HepG2 (cell line): ENCODE measurements at regions not wholly inside any gene's neighbourhood (a gene's known extent, or its start where the extent isn't known, plus 50 kb on each side); places are given as distances from the start of the nearest gene placed in this dataset.

Source experiments
- ATAC-seq: fragments of 200-7000 bp; cut with Tn5 transposase; 3 replicates; pipeline ENCODE4 v1.9.1; 2020; ENCODE audit warnings: mild to moderate bottlenecking, moderate library complexity
- BruUV-seq: library from RNA; stranded (reverse); fragments of 400-500 nt; replicated peaks from 2 replicates; lab custom pipeline; 2021; lab: Mats Ljungman, UMichigan
- CTCF ChIA-PET: fragments of 300-600 bp; formaldehyde crosslinking; extraction: SDS; loops from one replicate; lab custom pipeline; 2021; ENCODE audit warnings: low total read pairs, inconsistent platforms, low intra/inter-chr PET ratio; lab: Yijun Ruan, JAX
- POLR2A ChIA-PET: fragments of 350-600 bp; sonication (Branson Sonifier 250); formaldehyde crosslinking; loops from one replicate; lab custom pipeline; 2020; ENCODE audit warnings: antibody characterized with exemption, inconsistent platforms; lab: Yijun Ruan, JAX
- DNase-seq: peaks from one replicate; pipeline ENCODE4 v3.0.0-alpha.2; 2015; ENCODE audit warnings: low spot score
- FAIRE-seq: peaks from 3 replicates; lab custom pipeline; 2011; peaks lifted over from hg19 to GRCh38; lab: Jason Lieb, UNC
- H2AFZ ChIP-seq: one replicate; pipeline ENCODE4 v1.6.1; 2011; ENCODE audit warnings: low read length, inconsistent platforms
- H3K27ac ChIP-seq: fragments of 300-600 bp; 3 replicates; pipeline ENCODE4 v1.8.0; 2011; ENCODE audit warnings: mixed run types, mild to moderate bottlenecking, mixed read lengths, low read length, inconsistent platforms; ENCODE audit not compliant: insufficient read depth; ENCODE audit errors: extremely low read length
- H3K27me3 ChIP-seq, 2 experiments: fragments of 200-600 bp in 1 of 2; 2 replicates in 1 of 2; 3 replicates in 1 of 2; pipeline versions ENCODE4 v1.6.0 to v1.8.0; 2011; ENCODE audit warnings: low read length in 2 of 2, mild to moderate bottlenecking in 2 of 2, moderate library complexity in 2 of 2, inconsistent platforms in 1 of 2; ENCODE audit not compliant: insufficient read depth in 2 of 2, control insufficient read depth in 1 of 2
- H3K36me3 ChIP-seq, 2 experiments: fragments of 200-600 bp in 1 of 2; replicated peaks in 1 of 2; 2 replicates in 1 of 2; 3 replicates in 1 of 2; pipeline versions ENCODE4 v1.5.1 to v1.8.0; 2011; ENCODE audit warnings: low read length in 2 of 2, inconsistent platforms in 1 of 2; ENCODE audit not compliant: insufficient read depth in 2 of 2, control insufficient read depth in 1 of 2
- H3K4me1 ChIP-seq: 2 replicates; pipeline ENCODE4 v1.5.1; 2012; ENCODE audit warnings: low read length, inconsistent platforms; ENCODE audit not compliant: insufficient read depth
- H3K4me2 ChIP-seq: 2 replicates; pipeline ENCODE4 v1.6.0; 2011; ENCODE audit warnings: low read depth, low read length, inconsistent platforms
- H3K4me3 ChIP-seq, 3 experiments: fragments of 200-600 bp in 1 of 3; sonication (generic), shearing (Covaris generic) in 1 of 3; replicated peaks in 1 of 3; 2 replicates each; pipeline ENCODE4 v1.5.1; 2011 to 2016; ENCODE audit warnings: low read length in 3 of 3, inconsistent platforms in 2 of 3, low read depth in 2 of 3, mild to moderate bottlenecking in 2 of 3, control low read depth in 1 of 3, mixed read lengths in 1 of 3; ENCODE audit not compliant: insufficient read depth in 1 of 3
- H3K79me2 ChIP-seq: one replicate; pipeline ENCODE4 v1.6.1; 2011; ENCODE audit warnings: low read length, inconsistent platforms; ENCODE audit not compliant: insufficient read depth
- H3K9ac ChIP-seq: 2 replicates; pipeline ENCODE4 v1.6.0; 2011; ENCODE audit warnings: mild to moderate bottlenecking, low read depth, low read length, inconsistent platforms; ENCODE audit not compliant: insufficient read depth
- H3K9me3 ChIP-seq: 2 replicates; pipeline ENCODE4 v1.5.1; 2012; ENCODE audit warnings: mild to moderate bottlenecking, low read length
- H4K20me1 ChIP-seq: 2 replicates; pipeline ENCODE4 v1.6.0; 2011; ENCODE audit warnings: inconsistent platforms, mild to moderate bottlenecking, low read length, moderate library complexity; ENCODE audit not compliant: insufficient read depth
- ATM ChIP-seq: fragments of 450-650 bp; IDR thresholded peaks from 2 replicates; pipeline ENCODE4 v1.7.1; 2017; ENCODE audit warnings: mild to moderate bottlenecking, borderline replicate concordance
- DMAP1 ChIP-seq: IDR thresholded peaks from 2 replicates; pipeline ENCODE4 v1.6.1; 2016
- LCORL ChIP-seq, 2 experiments: fragments of 450-650 bp in 1 of 2; sonication (generic) in 1 of 2; formaldehyde crosslinking in 1 of 2; IDR thresholded peaks; 2 replicates each; pipeline versions ENCODE4 v1.5.0 to v1.6.1; 2017 to 2020; ENCODE audit warnings: antibody characterized with exemption in 1 of 2, missing genetic modification reagents in 1 of 2
- MXD4 ChIP-seq: IDR thresholded peaks from 2 replicates; pipeline ENCODE4 v1.6.1; 2016; ENCODE audit warnings: mild to moderate bottlenecking, missing biosample characterization, missing genetic modification reagents
- RFXANK ChIP-seq: IDR thresholded peaks from 2 replicates; pipeline ENCODE4 v1.6.1; 2016
- ZBTB42 ChIP-seq: sonication (generic); formaldehyde crosslinking; IDR thresholded peaks from 2 replicates; pipeline ENCODE4 v1.5.0; 2020; ENCODE audit warnings: mild to moderate bottlenecking, missing genetic modification reagents
- ZNF124 ChIP-seq: sonication (generic); formaldehyde crosslinking; IDR thresholded peaks from 2 replicates; pipeline ENCODE4 v1.4.0; 2020; ENCODE audit warnings: missing genetic modification reagents
- ZNF383 ChIP-seq: sonication (generic); formaldehyde crosslinking; IDR thresholded peaks from 2 replicates; pipeline ENCODE4 v1.4.0; 2020; ENCODE audit warnings: missing genetic modification reagents, mild to moderate bottlenecking, borderline replicate concordance
- WGBS: methylation state at CpG from one replicate; pipeline ENCODE4 v1.1.6; 2017; ENCODE audit warnings: low lambda C conversion rate; 5-methylcytosine and 5-hydroxymethylcytosine counted together
- in situ Hi-C: cut with HindIII; loops from 2 replicates; pipeline ENCODE4 v1.10.0; 2017; ENCODE audit warnings: low pct_unique_long_range_greater_than_20kb; ENCODE audit not compliant: extremely low pct_ligation_motif_present
- intact Hi-C: fragments of 100-400 bp; cut with micrococcal nuclease; formaldehyde crosslinking; loops from one replicate; pipeline ENCODE4 v1.10.0; 2022; ENCODE audit not compliant: unreplicated experiment
- TF ChIP-seq, protein P1 (sequence below): sonication (generic); formaldehyde crosslinking; IDR thresholded peaks from 2 replicates; pipeline ENCODE4; 2020; ENCODE audit warnings: missing genetic modification reagents, mild to moderate bottlenecking, borderline replicate concordance
- TF ChIP-seq, protein P2 (sequence below): IDR thresholded peaks from 2 replicates; pipeline ENCODE4 v1.6.1; 2018; ENCODE audit warnings: missing genetic modification reagents
- TF ChIP-seq, protein P3 (sequence below): sonication (generic); formaldehyde crosslinking; IDR thresholded peaks from 2 replicates; pipeline ENCODE4 v1.4.0; 2020; ENCODE audit warnings: missing genetic modification reagents, mild to moderate bottlenecking, borderline replicate concordance
- TF ChIP-seq, protein P4 (sequence below): IDR thresholded peaks from 2 replicates; pipeline ENCODE4 v1.6.1; 2012; ENCODE audit warnings: low read length, improper control_type of control experiment

DNA sequence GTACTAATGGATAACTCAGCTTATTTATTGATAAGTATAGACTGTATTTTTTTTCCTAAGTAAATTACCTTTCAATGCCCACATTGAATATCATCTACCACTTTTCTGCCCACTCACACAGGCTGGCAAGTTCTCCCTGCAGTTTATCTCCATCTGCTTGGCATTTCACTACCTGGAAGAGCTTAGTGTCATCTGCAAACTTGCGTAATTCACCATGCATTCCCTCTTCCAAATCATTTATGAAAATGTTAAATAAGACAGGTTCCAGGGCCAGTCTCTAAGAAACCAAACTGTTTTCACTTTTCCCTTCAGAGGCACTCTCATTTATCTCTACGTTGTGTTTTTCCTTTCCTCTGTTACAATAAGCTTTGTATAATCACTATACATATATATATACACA is 1076.6 kb downstream of the IGSF11 start:
- Histone ChIP-seq H3K36me3 (no peaks in the 10 kb centered on the region), H3K4me3 (no peak overlapping the region), H3K9ac (no peak overlapping the region), H3K27me3 (no peaks in the 10 kb centered on the region), H4K20me1 (no peaks in the 10 kb centered on the region; the same call in 1 of the 2 replicates), H3K9me3 (no peaks in the 10 kb centered on the region), H2AFZ (no peak overlapping the region), H3K4me1 (no peaks in the 10 kb centered on the region), H3K79me2 (no peaks in the 10 kb centered on the region), H3K27ac (no peak overlapping the region), H3K4me2 (no peak overlapping the region)
- no peak for FAIRE-seq
- intact Hi-C loops (no loop called here), in situ Hi-C loops (no loop called here)
- no peak for ATAC-seq
- DNase-seq: no peak
- ChIA-PET POLR2A (no interaction called here), CTCF (no interaction called here)
- BruUV-seq: no TSS peak
- WGBS: 5% methylated on average over 2 of the region's 2 CpGs
- TF ChIP-seq, protein P1, sequence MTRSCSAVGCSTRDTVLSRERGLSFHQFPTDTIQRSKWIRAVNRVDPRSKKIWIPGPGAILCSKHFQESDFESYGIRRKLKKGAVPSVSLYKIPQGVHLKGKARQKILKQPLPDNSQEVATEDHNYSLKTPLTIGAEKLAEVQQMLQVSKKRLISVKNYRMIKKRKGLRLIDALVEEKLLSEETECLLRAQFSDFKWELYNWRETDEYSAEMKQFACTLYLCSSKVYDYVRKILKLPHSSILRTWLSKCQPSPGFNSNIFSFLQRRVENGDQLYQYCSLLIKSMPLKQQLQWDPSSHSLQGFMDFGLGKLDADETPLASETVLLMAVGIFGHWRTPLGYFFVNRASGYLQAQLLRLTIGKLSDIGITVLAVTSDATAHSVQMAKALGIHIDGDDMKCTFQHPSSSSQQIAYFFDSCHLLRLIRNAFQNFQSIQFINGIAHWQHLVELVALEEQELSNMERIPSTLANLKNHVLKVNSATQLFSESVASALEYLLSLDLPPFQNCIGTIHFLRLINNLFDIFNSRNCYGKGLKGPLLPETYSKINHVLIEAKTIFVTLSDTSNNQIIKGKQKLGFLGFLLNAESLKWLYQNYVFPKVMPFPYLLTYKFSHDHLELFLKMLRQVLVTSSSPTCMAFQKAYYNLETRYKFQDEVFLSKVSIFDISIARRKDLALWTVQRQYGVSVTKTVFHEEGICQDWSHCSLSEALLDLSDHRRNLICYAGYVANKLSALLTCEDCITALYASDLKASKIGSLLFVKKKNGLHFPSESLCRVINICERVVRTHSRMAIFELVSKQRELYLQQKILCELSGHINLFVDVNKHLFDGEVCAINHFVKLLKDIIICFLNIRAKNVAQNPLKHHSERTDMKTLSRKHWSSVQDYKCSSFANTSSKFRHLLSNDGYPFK (CRISPR knock-in tag): no peak
- TF ChIP-seq ATM: no peak
- TF ChIP-seq LCORL (IDR thresholded peaks at IDR 0.05): no peak
- no peak for TF ChIP-seq LCORL (CRISPR knock-in tag; IDR thresholded peaks at IDR 0.05)
- no peak for TF ChIP-seq MXD4 (CRISPR knock-in tag)
- no peak for TF ChIP-seq RFXANK (CRISPR knock-in tag)
- TF ChIP-seq, protein P2, sequence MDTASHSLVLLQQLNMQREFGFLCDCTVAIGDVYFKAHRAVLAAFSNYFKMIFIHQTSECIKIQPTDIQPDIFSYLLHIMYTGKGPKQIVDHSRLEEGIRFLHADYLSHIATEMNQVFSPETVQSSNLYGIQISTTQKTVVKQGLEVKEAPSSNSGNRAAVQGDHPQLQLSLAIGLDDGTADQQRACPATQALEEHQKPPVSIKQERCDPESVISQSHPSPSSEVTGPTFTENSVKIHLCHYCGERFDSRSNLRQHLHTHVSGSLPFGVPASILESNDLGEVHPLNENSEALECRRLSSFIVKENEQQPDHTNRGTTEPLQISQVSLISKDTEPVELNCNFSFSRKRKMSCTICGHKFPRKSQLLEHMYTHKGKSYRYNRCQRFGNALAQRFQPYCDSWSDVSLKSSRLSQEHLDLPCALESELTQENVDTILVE (CRISPR knock-in tag): no peak
- TF ChIP-seq, protein P3, sequence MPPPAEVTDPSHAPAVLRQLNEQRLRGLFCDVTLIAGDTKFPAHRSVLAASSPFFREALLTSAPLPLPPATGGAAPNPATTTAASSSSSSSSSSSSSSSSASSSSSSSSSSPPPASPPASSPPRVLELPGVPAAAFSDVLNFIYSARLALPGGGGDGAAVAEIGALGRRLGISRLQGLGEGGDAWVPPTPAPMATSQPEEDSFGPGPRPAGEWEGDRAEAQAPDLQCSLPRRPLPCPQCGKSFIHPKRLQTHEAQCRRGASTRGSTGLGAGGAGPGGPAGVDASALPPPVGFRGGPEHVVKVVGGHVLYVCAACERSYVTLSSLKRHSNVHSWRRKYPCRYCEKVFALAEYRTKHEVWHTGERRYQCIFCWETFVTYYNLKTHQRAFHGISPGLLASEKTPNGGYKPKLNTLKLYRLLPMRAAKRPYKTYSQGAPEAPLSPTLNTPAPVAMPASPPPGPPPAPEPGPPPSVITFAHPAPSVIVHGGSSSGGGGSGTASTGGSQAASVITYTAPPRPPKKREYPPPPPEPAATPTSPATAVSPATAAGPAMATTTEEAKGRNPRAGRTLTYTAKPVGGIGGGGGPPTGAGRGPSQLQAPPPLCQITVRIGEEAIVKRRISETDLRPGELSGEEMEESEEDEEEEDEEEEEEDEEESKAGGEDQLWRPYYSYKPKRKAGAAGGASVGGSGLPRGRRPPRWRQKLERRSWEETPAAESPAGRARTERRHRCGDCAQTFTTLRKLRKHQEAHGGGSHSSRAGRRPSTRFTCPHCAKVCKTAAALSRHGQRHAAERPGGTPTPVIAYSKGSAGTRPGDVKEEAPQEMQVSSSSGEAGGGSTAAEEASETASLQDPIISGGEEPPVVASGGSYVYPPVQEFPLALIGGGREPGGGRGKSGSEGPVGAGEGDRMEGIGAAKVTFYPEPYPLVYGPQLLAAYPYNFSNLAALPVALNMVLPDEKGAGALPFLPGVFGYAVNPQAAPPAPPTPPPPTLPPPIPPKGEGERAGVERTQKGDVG (CRISPR knock-in tag): no peak
- no peak for TF ChIP-seq ZNF383 (CRISPR knock-in tag)
- TF ChIP-seq, protein P4, sequence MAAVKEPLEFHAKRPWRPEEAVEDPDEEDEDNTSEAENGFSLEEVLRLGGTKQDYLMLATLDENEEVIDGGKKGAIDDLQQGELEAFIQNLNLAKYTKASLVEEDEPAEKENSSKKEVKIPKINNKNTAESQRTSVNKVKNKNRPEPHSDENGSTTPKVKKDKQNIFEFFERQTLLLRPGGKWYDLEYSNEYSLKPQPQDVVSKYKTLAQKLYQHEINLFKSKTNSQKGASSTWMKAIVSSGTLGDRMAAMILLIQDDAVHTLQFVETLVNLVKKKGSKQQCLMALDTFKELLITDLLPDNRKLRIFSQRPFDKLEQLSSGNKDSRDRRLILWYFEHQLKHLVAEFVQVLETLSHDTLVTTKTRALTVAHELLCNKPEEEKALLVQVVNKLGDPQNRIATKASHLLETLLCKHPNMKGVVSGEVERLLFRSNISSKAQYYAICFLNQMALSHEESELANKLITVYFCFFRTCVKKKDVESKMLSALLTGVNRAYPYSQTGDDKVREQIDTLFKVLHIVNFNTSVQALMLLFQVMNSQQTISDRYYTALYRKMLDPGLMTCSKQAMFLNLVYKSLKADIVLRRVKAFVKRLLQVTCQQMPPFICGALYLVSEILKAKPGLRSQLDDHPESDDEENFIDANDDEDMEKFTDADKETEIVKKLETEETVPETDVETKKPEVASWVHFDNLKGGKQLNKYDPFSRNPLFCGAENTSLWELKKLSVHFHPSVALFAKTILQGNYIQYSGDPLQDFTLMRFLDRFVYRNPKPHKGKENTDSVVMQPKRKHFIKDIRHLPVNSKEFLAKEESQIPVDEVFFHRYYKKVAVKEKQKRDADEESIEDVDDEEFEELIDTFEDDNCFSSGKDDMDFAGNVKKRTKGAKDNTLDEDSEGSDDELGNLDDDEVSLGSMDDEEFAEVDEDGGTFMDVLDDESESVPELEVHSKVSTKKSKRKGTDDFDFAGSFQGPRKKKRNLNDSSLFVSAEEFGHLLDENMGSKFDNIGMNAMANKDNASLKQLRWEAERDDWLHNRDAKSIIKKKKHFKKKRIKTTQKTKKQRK: no peak
- no peak for TF ChIP-seq DMAP1 (CRISPR knock-in tag)
- no peak for TF ChIP-seq ZBTB42 (CRISPR knock-in tag)
- no peak for TF ChIP-seq ZNF124 (CRISPR knock-in tag)
